GM23248 (cell line): ENCODE measurements at regions not wholly inside any gene's neighbourhood (a gene's known extent, or its start where the extent isn't known, plus 50 kb on each side); places are given as distances from the start of the nearest gene placed in this dataset.

ENCODE experiments used
- DNase-seq: peaks from one replicate; pipeline ENCODE4 v3.0.0-alpha.2; 2015
- H2AFZ ChIP-seq: fragments of 200-600 bp; sonication (generic); 2 replicates; pipeline ENCODE4 v1.6.1; 2016; ENCODE audit warnings: antibody characterized with exemption
- H3F3A ChIP-seq: fragments of 200-600 bp; sonication (generic); 2 replicates; pipeline ENCODE4 v1.6.1; 2016; ENCODE audit warnings: mild to moderate bottlenecking, antibody characterized with exemption, mixed run types; ENCODE audit not compliant: insufficient read depth
- H3K27ac ChIP-seq: fragments of 200-600 bp; sonication (generic); 2 replicates; pipeline ENCODE4 v1.5.1; 2016; ENCODE audit warnings: mild to moderate bottlenecking
- H3K27me3 ChIP-seq: fragments of 200-600 bp; sonication (generic); replicated peaks from 2 replicates; pipeline ENCODE4 v1.6.1; 2016; ENCODE audit warnings: mild to moderate bottlenecking; ENCODE audit not compliant: insufficient read depth
- H3K36me3 ChIP-seq: fragments of 200-600 bp; sonication (generic); 2 replicates; pipeline ENCODE4 v1.6.1; 2016; ENCODE audit warnings: low read depth, mild to moderate bottlenecking
- H3K4me1 ChIP-seq: fragments of 200-600 bp; sonication (generic); 2 replicates; pipeline ENCODE4 v1.6.1; 2016; ENCODE audit warnings: mild to moderate bottlenecking; ENCODE audit not compliant: insufficient read depth
- H3K4me2 ChIP-seq: fragments of 200-600 bp; sonication (generic); one replicate; pipeline ENCODE4 v1.6.1; 2016; ENCODE audit warnings: mild to moderate bottlenecking; ENCODE audit not compliant: unreplicated experiment
- H3K4me3 ChIP-seq: fragments of 200-600 bp; sonication (generic); 2 replicates; pipeline ENCODE4 v1.5.1; 2016; ENCODE audit warnings: mild to moderate bottlenecking
- H3K79me2 ChIP-seq: fragments of 200-600 bp; sonication (generic); 2 replicates; pipeline ENCODE4 v1.6.1; 2016; ENCODE audit warnings: mild to moderate bottlenecking; ENCODE audit not compliant: insufficient read depth
- H3K9ac ChIP-seq: fragments of 200-600 bp; sonication (generic); 2 replicates; pipeline ENCODE4 v1.6.1; 2016; ENCODE audit warnings: mild to moderate bottlenecking
- H3K9me2 ChIP-seq: fragments of 200-600 bp; sonication (generic); 2 replicates; pipeline ENCODE4 v1.6.1; 2016; ENCODE audit warnings: mixed run types, mild to moderate bottlenecking, moderate library complexity; ENCODE audit not compliant: insufficient read depth
- H3K9me3 ChIP-seq: fragments of 200-600 bp; sonication (generic); one replicate; pipeline ENCODE4 v1.6.1; 2017; ENCODE audit warnings: low read depth
- H4K20me1 ChIP-seq: fragments of 200-600 bp; sonication (generic); 2 replicates; pipeline ENCODE4 v1.6.0; 2016; ENCODE audit not compliant: insufficient read depth
- EZH2 ChIP-seq: fragments of 200-600 bp; sonication (generic); IDR thresholded peaks from 2 replicates; pipeline ENCODE4 v1.6.1; 2018; ENCODE audit warnings: antibody characterized with exemption, mild to moderate bottlenecking; ENCODE audit not compliant: insufficient read depth, poor library complexity, severe bottlenecking
- EZH2phosphoT487 ChIP-seq: fragments of 200-600 bp; sonication (generic); IDR thresholded peaks from 2 replicates; pipeline ENCODE4 v1.6.1; 2018; ENCODE audit warnings: antibody characterized with exemption, moderate library complexity, mild to moderate bottlenecking, low read depth; ENCODE audit not compliant: insufficient read depth
- WGBS, 2 experiments: methylation state at CpG; one replicate each; pipeline ENCODE4 v1.1.6; 2015 to 2017; ENCODE audit warnings: low lambda C conversion rate in 2 of 2, low coverage in 1 of 2; ENCODE audit errors: missing lambda C conversion rate in 2 of 2; 5-methylcytosine and 5-hydroxymethylcytosine counted together
- in situ Hi-C: fragments of 300-500 bp; cut with MboI; formaldehyde crosslinking; loops from 2 replicates; pipeline ENCODE4 v1.15.0; 2020

- Histone ChIP-seq H3K27ac (no peak overlapping the region), H3K9me3 (no peaks in the 10 kb centered on the region), H3K4me3 (no peak overlapping the region), H3K27me3 (peaks cover 7% of the 10 kb centered on the region), H3K4me2 (no peak overlapping the region), H3K36me3 (no peaks in the 10 kb centered on the region), H2AFZ (no peak overlapping the region), H4K20me1 (no peaks in the 10 kb centered on the region), H3K9ac (no peak overlapping the region), H3F3A (no peaks in the 10 kb centered on the region), H3K9me2 (no peaks in the 10 kb centered on the region), H3K4me1 (no peaks in the 10 kb centered on the region), H3K79me2 (no peaks in the 10 kb centered on the region)
- 82 to 89% methylated on average over 3 of the region's 3 CpGs for WGBS, 2 experiments
- in situ Hi-C loops: no loop called here
- no peak for DNase-seq
- TF ChIP-seq EZH2 (no peak), EZH2phosphoT487 (no peak)
Measured at GRCh38 chr6:19454001-19454720, 383.0 kb upstream of the ID4 start.

GRCh38 chr6:19454721-19455392 is 382.3 kb upstream of the ID4 start:
- no peak for DNase-seq
- Histone ChIP-seq H4K20me1 (no peaks in the 10 kb centered on the region), H3K36me3 (no peaks in the 10 kb centered on the region), H2AFZ (no peak overlapping the region), H3K27me3 (peaks cover 14% of the 10 kb centered on the region), H3K4me1 (no peaks in the 10 kb centered on the region), H3K9me3 (no peaks in the 10 kb centered on the region), H3K4me3 (no peak overlapping the region), H3K9ac (no peak overlapping the region), H3F3A (no peaks in the 10 kb centered on the region), H3K4me2 (no peak overlapping the region), H3K79me2 (no peaks in the 10 kb centered on the region), H3K9me2 (no peaks in the 10 kb centered on the region), H3K27ac (no peak overlapping the region)
- in situ Hi-C loops: no loop called here
- TF ChIP-seq EZH2 (no peak), EZH2phosphoT487 (no peak)
- 85 to 90% methylated on average over 2 of the region's 2 CpGs for WGBS, 2 experiments

GRCh38 chr6:19463250-19463649 is 373.9 kb upstream of the ID4 start:
- 91 to 97% methylated on average over 2 of the region's 2 CpGs for WGBS, 2 experiments
- in situ Hi-C loops: no loop called here

GRCh38 chr6:19463925-19464324 is 373.2 kb upstream of the ID4 start:
- Histone ChIP-seq H2AFZ (no peak overlapping the region), H3K4me2 (no peak overlapping the region), H3K9ac (no peak overlapping the region), H3K9me3 (no peaks in the 10 kb centered on the region), H3K4me3 (no peak overlapping the region), H3F3A (no peaks in the 10 kb centered on the region), H4K20me1 (no peaks in the 10 kb centered on the region), H3K27me3 (peaks cover 20% of the 10 kb centered on the region), H3K36me3 (no peaks in the 10 kb centered on the region), H3K27ac (no peak overlapping the region), H3K79me2 (no peaks in the 10 kb centered on the region), H3K9me2 (no peaks in the 10 kb centered on the region), H3K4me1 (peaks cover 5% of the 10 kb centered on the region)
- no peak for DNase-seq
- WGBS, 2 experiments: 93 to 96% methylated on average over 5 of the region's 5 CpGs
- in situ Hi-C loops: no loop called here
- TF ChIP-seq EZH2: no peak

More at GRCh38 chr6:19463250-19463649, 373.9 kb upstream of the ID4 start:
- H3K4me2 ChIP-seq: no peak overlapping the region
- H3K27me3 ChIP-seq: peaks cover 18% of the 10 kb centered on the region
- H3F3A ChIP-seq: no peaks in the 10 kb centered on the region
- DNase-seq: no peak
- H3K9me2 ChIP-seq: no peaks in the 10 kb centered on the region
- no peak overlapping the region for H3K27ac ChIP-seq
- H3K79me2 ChIP-seq: no peaks in the 10 kb centered on the region
- H2AFZ ChIP-seq: no peak overlapping the region
- H3K36me3 ChIP-seq: no peaks in the 10 kb centered on the region
- peaks cover 5% of the 10 kb centered on the region for H3K4me1 ChIP-seq
- no peaks in the 10 kb centered on the region for H4K20me1 ChIP-seq
- H3K9ac ChIP-seq: no peak overlapping the region
- no peaks in the 10 kb centered on the region for H3K9me3 ChIP-seq
- no peak overlapping the region for H3K4me3 ChIP-seq
- no peak for TF ChIP-seq EZH2
- no peak for TF ChIP-seq EZH2phosphoT487
